Neutrophil (primary cell): ENCODE measurements at regions not wholly inside any gene's neighbourhood (a gene's known extent, or its start where the extent isn't known, plus 50 kb on each side); places are given as distances from the start of the nearest gene placed in this dataset.

Source experiments
- H3K27ac ChIP-seq: fragments of 200-600 bp; sonication (generic); 2 replicates; pipeline ENCODE4 v1.5.1; 2016; ENCODE audit warnings: mild to moderate bottlenecking, moderate library complexity
- H3K27me3 ChIP-seq: fragments of 200-600 bp; sonication (generic); 2 replicates; pipeline ENCODE4 v1.6.0; 2016; ENCODE audit warnings: mild to moderate bottlenecking
- H3K36me3 ChIP-seq: fragments of 200-600 bp; sonication (generic); 2 replicates; pipeline ENCODE4 v1.5.1; 2017
- H3K4me1 ChIP-seq, 2 experiments: fragments of 200-600 bp in 1 of 2; sonication (generic) in 1 of 2; 1 replicate in 1 of 2; 2 replicates in 1 of 2; pipeline versions ENCODE4 v1.5.1 to v1.6.1; 2013 to 2016; ENCODE audit warnings: low read depth in 1 of 2, low read length in 1 of 2, mild to moderate bottlenecking in 1 of 2, moderate library complexity in 1 of 2; ENCODE audit not compliant: control insufficient read depth in 1 of 2, insufficient read depth in 1 of 2
- H3K4me3 ChIP-seq, 2 experiments: fragments of 200-600 bp in 1 of 2; sonication (generic) in 1 of 2; 1 replicate in 1 of 2; 2 replicates in 1 of 2; pipeline ENCODE4 v1.5.1; 2013 to 2016; ENCODE audit warnings: low read depth in 1 of 2, low read length in 1 of 2, mild to moderate bottlenecking in 1 of 2, moderate library complexity in 1 of 2
- H3K9me3 ChIP-seq: fragments of 200-600 bp; sonication (generic); 2 replicates; pipeline ENCODE4 v1.5.1; 2016
- CTCF ChIP-seq: fragments of 200-600 bp; sonication (generic); IDR thresholded peaks from 2 replicates; pipeline ENCODE4 v1.5.1; 2016; ENCODE audit warnings: antibody characterized with exemption

GRCh38 chr3:72137865-72138861 lies 353.2 kb upstream of the PROK2 start:
- Histone ChIP-seq H3K36me3 (no peaks in the 10 kb centered on the region), H3K9me3 (no peaks in the 10 kb centered on the region), H3K4me1 (peaks cover 0 to 5% of the 10 kb centered on the region in 2 experiments), H3K4me3 (no peak overlapping the region), H3K27me3 (no peaks in the 10 kb centered on the region), H3K27ac (no peak overlapping the region)
- no peak for TF ChIP-seq CTCF

GRCh38 chr3:72135636-72136035 lies 350.7 kb upstream of the PROK2 start:
- Histone ChIP-seq H3K27ac (no peak overlapping the region), H3K4me3 (no peak overlapping the region), H3K36me3 (no peaks in the 10 kb centered on the region), H3K9me3 (no peaks in the 10 kb centered on the region), H3K4me1 (no peaks in the 10 kb centered on the region), H3K27me3 (no peaks in the 10 kb centered on the region)
- TF ChIP-seq CTCF: no peak

GRCh38 chr3:72134989-72135451 lies 350.1 kb upstream of the PROK2 start:
- Histone ChIP-seq H3K27me3 (no peaks in the 10 kb centered on the region), H3K4me1 (no peaks in the 10 kb centered on the region), H3K4me3 (no peak overlapping the region), H3K9me3 (no peaks in the 10 kb centered on the region), H3K27ac (no peak overlapping the region), H3K36me3 (no peaks in the 10 kb centered on the region)
- TF ChIP-seq CTCF: no peak

GRCh38 chr3:72133329-72134011 lies 348.5 kb upstream of the PROK2 start:
- H3K4me3 ChIP-seq: no peak overlapping the region
- H3K27me3 ChIP-seq: no peaks in the 10 kb centered on the region
- no peaks in the 10 kb centered on the region for H3K4me1 ChIP-seq

GRCh38 chr3:72131899-72132298 lies 347.0 kb upstream of the PROK2 start:
- Histone ChIP-seq H3K27me3 (no peaks in the 10 kb centered on the region), H3K4me3 (no peak overlapping the region), H3K36me3 (no peaks in the 10 kb centered on the region), H3K4me1 (no peaks in the 10 kb centered on the region), H3K27ac (no peak overlapping the region), H3K9me3 (no peaks in the 10 kb centered on the region)
- no peak for TF ChIP-seq CTCF

More at GRCh38 chr3:72133329-72134011, 348.5 kb upstream of the PROK2 start:
- no peaks in the 10 kb centered on the region for H3K9me3 ChIP-seq
- no peaks in the 10 kb centered on the region for H3K36me3 ChIP-seq
- no peak overlapping the region for H3K27ac ChIP-seq
- TF ChIP-seq CTCF: no peak
